Stimulated activated CD8-positive, alpha-beta memory T cell treated with anti-CD3 and anti-CD28 coated beads, Interleukin-7, amount 100 ng/mL, for 1 hour (primary cell): ENCODE measurements at regions not wholly inside any gene's neighbourhood (a gene's known extent, or its start where the extent isn't known, plus 50 kb on each side); places are given as distances from the start of the nearest gene placed in this dataset.
"Not testable (repeated sequence)": the region's sequence is repeated elsewhere in the genome, so short reads cannot be mapped to it uniquely, and the experiment has no call there.

Experiments
- DNase-seq, 2 donors: peaks; one replicate each; pipeline ENCODE4 v3.0.0-alpha.2; 2020; ENCODE audit warnings: low read depth in 2 of 2

- no peak for DNase-seq
Measured at GRCh38 chrX:46366381-46367207, 178.6 kb downstream of the ZNF674 start.

GRCh38 chrX:46354481-46354880 lies 190.7 kb downstream of the ZNF674 start:
- DNase-seq = no peak

- DNase-seq = no peak
Measured at GRCh38 chrX:46341767-46342322, 203.4 kb downstream of the ZNF674 start.

GRCh38 chrX:46340696-46341095 lies 204.5 kb downstream of the ZNF674 start:
- no peak for DNase-seq

- DNase-seq = no peak
Measured at GRCh38 chrX:46333550-46333949, 211.7 kb downstream of the ZNF674 start.

GRCh38 chrX:46330981-46331380 lies 214.2 kb downstream of the ZNF674 start:
- no peak for DNase-seq

- no peak for DNase-seq
Measured at GRCh38 chrX:46330513-46330912, 214.7 kb downstream of the ZNF674 start.

- DNase-seq = no peak
Measured at GRCh38 chrX:46328133-46328532, 217.1 kb downstream of the ZNF674 start.

GRCh38 chrX:46327566-46328115 lies 217.6 kb downstream of the ZNF674 start:
- no peak for DNase-seq

GRCh38 chrX:46326161-46326560 lies 219.1 kb downstream of the ZNF674 start:
- DNase-seq = no peak

- DNase-seq = peak; percentile 2 to 5
Measured at GRCh38 chrX:46325312-46325877, 219.8 kb downstream of the ZNF674 start.

- no peak for DNase-seq
Measured at GRCh38 chrX:46324166-46324565, 221.1 kb downstream of the ZNF674 start.

- DNase-seq = not testable (repeated sequence)
Measured at GRCh38 chrX:46322929-46323328, 222.3 kb downstream of the ZNF674 start.

GRCh38 chrX:46321676-46322075 lies 223.5 kb downstream of the ZNF674 start:
- DNase-seq = no peak

- DNase-seq = no peak
Measured at GRCh38 chrX:46319750-46320149, 225.5 kb downstream of the ZNF674 start.

- no peak for DNase-seq
Measured at GRCh38 chrX:46318551-46318950, 226.7 kb downstream of the ZNF674 start.

- DNase-seq = no peak
Measured at GRCh38 chrX:46317163-46317562, 228.1 kb downstream of the ZNF674 start.

- no peak for DNase-seq
Measured at GRCh38 chrX:46311581-46312120, 233.6 kb downstream of the ZNF674 start.

- DNase-seq = no peak
Measured at GRCh38 chrX:46310815-46311497, 234.3 kb downstream of the ZNF674 start.

GRCh38 chrX:46308110-46308509 lies 237.1 kb downstream of the ZNF674 start:
- DNase-seq = no peak

- DNase-seq = no peak
Measured at GRCh38 chrX:46306103-46306502, 239.1 kb downstream of the ZNF674 start.

- DNase-seq = no peak
Measured at GRCh38 chrX:46305431-46305830, 239.8 kb downstream of the ZNF674 start.
